Activated T-helper 2 cell treated with anti-CD3 and anti-CD28 coated beads, Interferon-gamma antibody, Interleukin-2, Interleukin-4, amounts not matched to agents 10 μg/mL and 5 μg/mL and 100 μg/mL, durations not matched to agents 14 hours and 24 hours and 36 hours (primary cell): ENCODE measurements at regions not wholly inside any gene's neighbourhood (a gene's known extent, or its start where the extent isn't known, plus 50 kb on each side); places are given as distances from the start of the nearest gene placed in this dataset.
"Not testable (repeated sequence)": the region's sequence is repeated elsewhere in the genome, so short reads cannot be mapped to it uniquely, and the experiment has no call there.

ENCODE experiments used
- DNase-seq: peaks from one replicate; pipeline ENCODE4 v3.0.0; 2021; ENCODE audit warnings: low spot score
- H3K27ac Mint-ChIP-seq: one replicate; pipeline ENCODE4 v1.8.0; 2021; ENCODE audit warnings: mixed read lengths
- H3K27me3 Mint-ChIP-seq: one replicate; pipeline ENCODE4 v1.8.0; 2021; ENCODE audit warnings: low read depth, mixed read lengths
- H3K36me3 Mint-ChIP-seq: one replicate; pipeline ENCODE4 v1.8.0; 2021; ENCODE audit warnings: low read depth, mixed read lengths
- H3K4me1 Mint-ChIP-seq: one replicate; pipeline ENCODE4 v1.8.0; 2021; ENCODE audit warnings: low read depth, mixed read lengths
- H3K4me3 Mint-ChIP-seq: one replicate; pipeline ENCODE4 v1.8.0; 2021; ENCODE audit warnings: low read depth, mild to moderate bottlenecking, moderate library complexity, mixed read lengths
- H3K9me3 Mint-ChIP-seq: one replicate; pipeline ENCODE4 v1.8.0; 2021; ENCODE audit warnings: mixed read lengths
- intact Hi-C: fragments of 100-400 bp; cut with micrococcal nuclease; formaldehyde crosslinking; loops from one replicate; pipeline ENCODE4 v1.15.1; 2023

GRCh38 chr5:110812639-110813038, 73.8 kb downstream of the SLC25A46 start:
- H3K4me3 Mint-ChIP-seq, result no peak overlapping the region
- intact Hi-C loops, result no loop called here
- no peak overlapping the region for H3K27ac Mint-ChIP-seq
- H3K9me3 Mint-ChIP-seq, result peaks cover 6% of the 10 kb centered on the region
- H3K36me3 Mint-ChIP-seq, result no peaks in the 10 kb centered on the region
- H3K27me3 Mint-ChIP-seq, result no peaks in the 10 kb centered on the region
- no peaks in the 10 kb centered on the region for H3K4me1 Mint-ChIP-seq
- DNase-seq, result no peak

- Mint-ChIP-seq H3K9me3 (peaks cover 6% of the 10 kb centered on the region), H3K36me3 (no peaks in the 10 kb centered on the region), H3K27me3 (no peaks in the 10 kb centered on the region), H3K4me1 (no peaks in the 10 kb centered on the region), H3K4me3 (no peak overlapping the region), H3K27ac (no peak overlapping the region)
- intact Hi-C loops, result no loop called here
- no peak for DNase-seq
Observed at GRCh38 chr5:110815916-110816605, 77.3 kb downstream of the SLC25A46 start.

GRCh38 chr5:110817459-110817858, 78.7 kb downstream of the SLC25A46 start:
- intact Hi-C loops, result no loop called here
- Mint-ChIP-seq H3K4me1 (no peaks in the 10 kb centered on the region), H3K36me3 (no peaks in the 10 kb centered on the region), H3K9me3 (peaks cover 3% of the 10 kb centered on the region), H3K4me3 (no peak overlapping the region), H3K27me3 (no peaks in the 10 kb centered on the region), H3K27ac (no peak overlapping the region)
- no peak for DNase-seq

GRCh38 chr5:110823571-110823970, 84.8 kb downstream of the SLC25A46 start:
- Mint-ChIP-seq H3K27me3 (no peaks in the 10 kb centered on the region), H3K4me3 (no peak overlapping the region), H3K9me3 (peaks cover 26% of the 10 kb centered on the region), H3K36me3 (no peaks in the 10 kb centered on the region), H3K27ac (no peak overlapping the region), H3K4me1 (no peaks in the 10 kb centered on the region)
- intact Hi-C loops, result no loop called here
- DNase-seq, result no peak

- H3K4me3 Mint-ChIP-seq, result no peak overlapping the region
- DNase-seq, result no peak
- no peaks in the 10 kb centered on the region for H3K27me3 Mint-ChIP-seq
- no peak overlapping the region for H3K27ac Mint-ChIP-seq
- intact Hi-C loops, result no loop called here
- H3K9me3 Mint-ChIP-seq, result peaks cover 36% of the 10 kb centered on the region
- H3K36me3 Mint-ChIP-seq, result no peaks in the 10 kb centered on the region
- no peaks in the 10 kb centered on the region for H3K4me1 Mint-ChIP-seq
Observed at GRCh38 chr5:110824936-110825441, 86.2 kb downstream of the SLC25A46 start.

GRCh38 chr5:110832683-110833082, 93.9 kb downstream of the SLC25A46 start:
- DNase-seq, result no peak
- H3K36me3 Mint-ChIP-seq, result no peaks in the 10 kb centered on the region
- intact Hi-C loops, result no loop called here

GRCh38 chr5:110834933-110835332, 96.1 kb downstream of the SLC25A46 start:
- H3K4me3 Mint-ChIP-seq, DNase-seq, H3K4me1 Mint-ChIP-seq, H3K36me3 Mint-ChIP-seq, H3K27me3 Mint-ChIP-seq, intact Hi-C loops: not testable (repeated sequence)
- Mint-ChIP-seq H3K9me3 (peaks cover 16% of the 10 kb centered on the region), H3K27ac (peak overlapping the region; percentile 26)

More at GRCh38 chr5:110832683-110833082, 93.9 kb downstream of the SLC25A46 start:
- H3K27me3 Mint-ChIP-seq, result no peaks in the 10 kb centered on the region
- no peak overlapping the region for H3K4me3 Mint-ChIP-seq
- peaks cover 29% of the 10 kb centered on the region for H3K9me3 Mint-ChIP-seq
- peaks cover 3% of the 10 kb centered on the region for H3K4me1 Mint-ChIP-seq
- H3K27ac Mint-ChIP-seq, result no peak overlapping the region

GRCh38 chr5:110836851-110837250, 98.0 kb downstream of the SLC25A46 start:
- H3K4me3 Mint-ChIP-seq, result no peak overlapping the region
- peaks cover 12% of the 10 kb centered on the region for H3K9me3 Mint-ChIP-seq
- H3K4me1 Mint-ChIP-seq, result peaks cover 3% of the 10 kb centered on the region
- no peak for DNase-seq
- H3K27me3 Mint-ChIP-seq, result peaks cover 10% of the 10 kb centered on the region
- intact Hi-C loops, result no loop called here
- H3K36me3 Mint-ChIP-seq, result no peaks in the 10 kb centered on the region
- no peak overlapping the region for H3K27ac Mint-ChIP-seq

GRCh38 chr5:110838357-110838756, 99.5 kb downstream of the SLC25A46 start:
- intact Hi-C loops, DNase-seq, H3K4me3 Mint-ChIP-seq, H3K36me3 Mint-ChIP-seq, H3K4me1 Mint-ChIP-seq, H3K27ac Mint-ChIP-seq: not testable (repeated sequence)
- Mint-ChIP-seq H3K27me3 (peaks cover 12% of the 10 kb centered on the region), H3K9me3 (peaks cover 12% of the 10 kb centered on the region)

- no peak for DNase-seq
- no peak overlapping the region for H3K27ac Mint-ChIP-seq
- H3K27me3 Mint-ChIP-seq, result peaks cover 14% of the 10 kb centered on the region
- H3K36me3 Mint-ChIP-seq, result no peaks in the 10 kb centered on the region
- H3K4me3 Mint-ChIP-seq, result no peak overlapping the region
- peaks cover 3% of the 10 kb centered on the region for H3K4me1 Mint-ChIP-seq
- H3K9me3 Mint-ChIP-seq, result peaks cover 12% of the 10 kb centered on the region
- intact Hi-C loops, result no loop called here
Observed at GRCh38 chr5:110838961-110839360, 100.2 kb downstream of the SLC25A46 start.

GRCh38 chr5:110840347-110840960, 101.6 kb downstream of the SLC25A46 start:
- H3K9me3 Mint-ChIP-seq, result peaks cover 8% of the 10 kb centered on the region
- no peak overlapping the region for H3K27ac Mint-ChIP-seq
- H3K36me3 Mint-ChIP-seq, result no peaks in the 10 kb centered on the region
- H3K4me1 Mint-ChIP-seq, result no peaks in the 10 kb centered on the region
- no peak for DNase-seq
- H3K27me3 Mint-ChIP-seq, result peaks cover 19% of the 10 kb centered on the region
- no peak overlapping the region for H3K4me3 Mint-ChIP-seq
- intact Hi-C loops, result no loop called here

GRCh38 chr5:110841137-110841536, 102.3 kb downstream of the SLC25A46 start:
- Mint-ChIP-seq H3K36me3 (no peaks in the 10 kb centered on the region), H3K27ac (no peak overlapping the region), H3K9me3 (peaks cover under 1% of the 10 kb centered on the region), H3K4me3 (no peak overlapping the region), H3K27me3 (peaks cover 19% of the 10 kb centered on the region), H3K4me1 (no peaks in the 10 kb centered on the region)
- DNase-seq, result no peak
- intact Hi-C loops, result no loop called here

GRCh38 chr5:110842948-110843347, 104.1 kb downstream of the SLC25A46 start:
- Mint-ChIP-seq H3K9me3 (no peaks in the 10 kb centered on the region), H3K27ac (no peak overlapping the region), H3K4me3 (no peak overlapping the region), H3K27me3 (peaks cover 22% of the 10 kb centered on the region), H3K4me1 (no peaks in the 10 kb centered on the region), H3K36me3 (no peaks in the 10 kb centered on the region)
- intact Hi-C loops, result no loop called here
- DNase-seq, result no peak
